ENCODE measurements at regions not wholly inside any gene's neighbourhood (a gene's known extent, or its start where the extent isn't known, plus 50 kb on each side); places are given as distances from the start of the nearest gene placed in this dataset.

- Histone ChIP-seq H3K27ac (ENCODE audit: low read length) (no peak overlapping the region), H3K4me1 (ENCODE audit: insufficient read depth, low read length) (no peaks in the 10 kb centered on the region), H3K27me3 (ENCODE audit: insufficient read depth, low read length, poor library complexity) (peaks cover 3% of the 10 kb centered on the region), H3K36me3 (ENCODE audit: insufficient read depth, low read length) (no peaks in the 10 kb centered on the region), H3K4me2 (ENCODE audit: insufficient read depth, low read length) (no peak overlapping the region), H3K9me3 (ENCODE audit: insufficient read depth, low read length, severe bottlenecking) (no peaks in the 10 kb centered on the region), H3K79me2 (ENCODE audit: insufficient read depth, low read length) (no peaks in the 10 kb centered on the region), H3K4me3 (ENCODE audit: low read depth in 1 of 2, low read length in 2 of 2) (no peak overlapping the region), H4K20me1 (ENCODE audit: insufficient read depth, low read length) (0 out of 2 replicates have a peak, but pooled peaks cover 4% of the 10 kb centered on the region), H2AFZ (ENCODE audit: low read depth, low read length) (no peak overlapping the region), H3K9ac (ENCODE audit: low read depth, low read length) (no peak overlapping the region)
- DNase-seq = no peak
- ATAC-seq (ENCODE audit: insufficient read depth, low read depth) = no peak
- no peak for TF ChIP-seq EZH2 (IDR thresholded peaks at IDR 0.05; ENCODE audit: borderline replicate concordance, low read depth, low read length, severe bottlenecking)
Observed at GRCh38 chr1:34356853-34357252, 180.1 kb downstream of the C1orf94 start.

GRCh38 chr1:34358636-34359035, 181.9 kb downstream of the C1orf94 start:
- TF ChIP-seq EZH2 (IDR thresholded peaks at IDR 0.05; ENCODE audit: borderline replicate concordance, low read depth, low read length, severe bottlenecking) (no peak), CTCF (IDR thresholded peaks at IDR 0.05; ENCODE audit: borderline replicate concordance, extremely low read depth, low read length, poor library complexity, severe bottlenecking) (no peak)
- Histone ChIP-seq H3K9me3 (ENCODE audit: insufficient read depth, low read length, severe bottlenecking) (no peaks in the 10 kb centered on the region), H3K4me1 (ENCODE audit: insufficient read depth, low read length) (no peaks in the 10 kb centered on the region), H3K9ac (ENCODE audit: low read depth, low read length) (no peak overlapping the region), H3K27ac (ENCODE audit: low read length) (no peak overlapping the region), H2AFZ (ENCODE audit: low read depth, low read length) (no peak overlapping the region), H3K4me3 (ENCODE audit: low read depth in 1 of 2, low read length in 2 of 2) (no peak overlapping the region), H4K20me1 (ENCODE audit: insufficient read depth, low read length) (0 out of 2 replicates have a peak, but pooled peaks cover 4% of the 10 kb centered on the region), H3K36me3 (ENCODE audit: insufficient read depth, low read length) (no peaks in the 10 kb centered on the region), H3K79me2 (ENCODE audit: insufficient read depth, low read length) (no peaks in the 10 kb centered on the region), H3K4me2 (ENCODE audit: insufficient read depth, low read length) (no peak overlapping the region), H3K27me3 (ENCODE audit: insufficient read depth, low read length, poor library complexity) (peaks cover 3% of the 10 kb centered on the region)
- DNase-seq (no peak), ATAC-seq (ENCODE audit: insufficient read depth, low read depth) (no peak)

- ATAC-seq (ENCODE audit: insufficient read depth, low read depth) (no peak), DNase-seq (no peak)
- no peaks in the 10 kb centered on the region for H3K79me2 ChIP-seq (ENCODE audit: insufficient read depth, low read length)
- no peaks in the 10 kb centered on the region for H3K4me1 ChIP-seq (ENCODE audit: insufficient read depth, low read length)
- no peak for TF ChIP-seq CTCF (IDR thresholded peaks at IDR 0.05; ENCODE audit: borderline replicate concordance, extremely low read depth, low read length, poor library complexity, severe bottlenecking)
- no peak for TF ChIP-seq EZH2 (IDR thresholded peaks at IDR 0.05; ENCODE audit: borderline replicate concordance, low read depth, low read length, severe bottlenecking)
- no peak overlapping the region for H3K4me3 ChIP-seq (ENCODE audit: low read depth in 1 of 2, low read length in 2 of 2)
- 0 out of 2 replicates have a peak, but pooled peaks cover 4% of the 10 kb centered on the region for H4K20me1 ChIP-seq (ENCODE audit: insufficient read depth, low read length)
- no peaks in the 10 kb centered on the region for H3K36me3 ChIP-seq (ENCODE audit: insufficient read depth, low read length)
- H2AFZ ChIP-seq (ENCODE audit: low read depth, low read length) = no peak overlapping the region
- peaks cover 3% of the 10 kb centered on the region for H3K27me3 ChIP-seq (ENCODE audit: insufficient read depth, low read length, poor library complexity)
- H3K9ac ChIP-seq (ENCODE audit: low read depth, low read length) = no peak overlapping the region
- H3K9me3 ChIP-seq (ENCODE audit: insufficient read depth, low read length, severe bottlenecking) = no peaks in the 10 kb centered on the region
- no peak overlapping the region for H3K27ac ChIP-seq (ENCODE audit: low read length)
- no peak overlapping the region for H3K4me2 ChIP-seq (ENCODE audit: insufficient read depth, low read length)
Observed at GRCh38 chr1:34359411-34359810, 182.7 kb downstream of the C1orf94 start.

- 0 out of 2 replicates have a peak, but pooled peaks cover 4% of the 10 kb centered on the region for H4K20me1 ChIP-seq (ENCODE audit: insufficient read depth, low read length)
- no peak overlapping the region for H3K27ac ChIP-seq (ENCODE audit: low read length)
- H3K4me1 ChIP-seq (ENCODE audit: insufficient read depth, low read length) = no peaks in the 10 kb centered on the region
- H3K9ac ChIP-seq (ENCODE audit: low read depth, low read length) = no peak overlapping the region
- H3K27me3 ChIP-seq (ENCODE audit: insufficient read depth, low read length, poor library complexity) = peaks cover 3% of the 10 kb centered on the region
- no peak overlapping the region for H3K4me2 ChIP-seq (ENCODE audit: insufficient read depth, low read length)
- no peaks in the 10 kb centered on the region for H3K9me3 ChIP-seq (ENCODE audit: insufficient read depth, low read length, severe bottlenecking)
- no peaks in the 10 kb centered on the region for H3K36me3 ChIP-seq (ENCODE audit: insufficient read depth, low read length)
- TF ChIP-seq CTCF (IDR thresholded peaks at IDR 0.05; ENCODE audit: borderline replicate concordance, extremely low read depth, low read length, poor library complexity, severe bottlenecking) (no peak), EZH2 (IDR thresholded peaks at IDR 0.05; ENCODE audit: borderline replicate concordance, low read depth, low read length, severe bottlenecking) (no peak)
- no peak overlapping the region for H3K4me3 ChIP-seq (ENCODE audit: low read depth in 1 of 2, low read length in 2 of 2)
- no peak for DNase-seq
- H2AFZ ChIP-seq (ENCODE audit: low read depth, low read length) = no peak overlapping the region
- H3K79me2 ChIP-seq (ENCODE audit: insufficient read depth, low read length) = no peaks in the 10 kb centered on the region
- no peak for ATAC-seq (ENCODE audit: insufficient read depth, low read depth)
Observed at GRCh38 chr1:34360574-34360973, 183.9 kb downstream of the C1orf94 start.

Measured in DND-41 (cell line).